ENCODE measurements at regions not wholly inside any gene's neighbourhood (a gene's known extent, or its start where the extent isn't known, plus 50 kb on each side); places are given as distances from the start of the nearest gene placed in this dataset.

DNA sequence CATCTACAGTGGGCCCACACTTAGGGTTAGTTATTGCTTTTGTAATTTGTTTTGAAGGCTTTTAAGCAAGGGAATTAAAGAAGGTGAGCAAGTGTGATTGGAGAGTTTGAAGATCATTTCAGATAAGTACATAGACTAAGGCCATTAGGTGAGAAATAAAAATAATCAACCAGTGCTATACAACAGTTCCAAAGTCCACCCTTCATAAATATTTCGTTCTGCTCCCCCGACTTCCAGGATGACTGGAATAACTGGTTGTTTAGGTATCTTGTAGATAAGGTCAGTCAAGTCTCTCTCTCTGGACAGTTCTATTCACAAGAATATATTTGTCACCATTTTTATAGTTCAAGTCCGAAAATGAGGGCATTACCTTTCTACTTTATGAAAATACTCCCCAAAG is 98.0 kb upstream of the MBL2 start:
- no peak overlapping the region for H3K4me3 ChIP-seq (ENCODE audit: low read depth, low read length)
- TF ChIP-seq, protein P1, sequence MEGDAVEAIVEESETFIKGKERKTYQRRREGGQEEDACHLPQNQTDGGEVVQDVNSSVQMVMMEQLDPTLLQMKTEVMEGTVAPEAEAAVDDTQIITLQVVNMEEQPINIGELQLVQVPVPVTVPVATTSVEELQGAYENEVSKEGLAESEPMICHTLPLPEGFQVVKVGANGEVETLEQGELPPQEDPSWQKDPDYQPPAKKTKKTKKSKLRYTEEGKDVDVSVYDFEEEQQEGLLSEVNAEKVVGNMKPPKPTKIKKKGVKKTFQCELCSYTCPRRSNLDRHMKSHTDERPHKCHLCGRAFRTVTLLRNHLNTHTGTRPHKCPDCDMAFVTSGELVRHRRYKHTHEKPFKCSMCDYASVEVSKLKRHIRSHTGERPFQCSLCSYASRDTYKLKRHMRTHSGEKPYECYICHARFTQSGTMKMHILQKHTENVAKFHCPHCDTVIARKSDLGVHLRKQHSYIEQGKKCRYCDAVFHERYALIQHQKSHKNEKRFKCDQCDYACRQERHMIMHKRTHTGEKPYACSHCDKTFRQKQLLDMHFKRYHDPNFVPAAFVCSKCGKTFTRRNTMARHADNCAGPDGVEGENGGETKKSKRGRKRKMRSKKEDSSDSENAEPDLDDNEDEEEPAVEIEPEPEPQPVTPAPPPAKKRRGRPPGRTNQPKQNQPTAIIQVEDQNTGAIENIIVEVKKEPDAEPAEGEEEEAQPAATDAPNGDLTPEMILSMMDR (IDR thresholded peaks at IDR 0.05; ENCODE audit: insufficient read depth, low read depth, low read length): no peak
- DNase-seq (ENCODE audit: low read depth): no peak

DNA sequence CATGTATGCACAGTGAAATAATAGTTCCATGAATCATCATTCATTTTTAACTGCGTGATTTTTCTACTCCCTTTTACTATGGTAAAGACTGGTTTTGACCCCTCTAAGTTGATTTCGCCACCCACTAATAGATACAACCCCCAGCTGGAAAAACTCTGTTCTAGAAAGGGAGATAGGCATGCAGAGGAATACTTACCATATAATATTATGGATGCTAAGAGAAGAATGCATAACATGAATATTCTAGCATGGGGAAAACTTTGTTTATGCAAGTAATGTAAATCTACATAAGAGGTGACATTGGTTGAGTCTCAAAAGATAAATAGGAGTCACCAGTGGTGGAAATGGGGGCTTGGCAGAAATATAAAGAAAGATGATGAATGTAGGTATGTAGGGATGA is 97.3 kb upstream of the MBL2 start:
- no peak for DNase-seq (ENCODE audit: low read depth)
- H3K4me3 ChIP-seq (ENCODE audit: low read depth, low read length): no peak overlapping the region
- TF ChIP-seq, protein P1 (IDR thresholded peaks at IDR 0.05; ENCODE audit: insufficient read depth, low read depth, low read length): no peak

DNA sequence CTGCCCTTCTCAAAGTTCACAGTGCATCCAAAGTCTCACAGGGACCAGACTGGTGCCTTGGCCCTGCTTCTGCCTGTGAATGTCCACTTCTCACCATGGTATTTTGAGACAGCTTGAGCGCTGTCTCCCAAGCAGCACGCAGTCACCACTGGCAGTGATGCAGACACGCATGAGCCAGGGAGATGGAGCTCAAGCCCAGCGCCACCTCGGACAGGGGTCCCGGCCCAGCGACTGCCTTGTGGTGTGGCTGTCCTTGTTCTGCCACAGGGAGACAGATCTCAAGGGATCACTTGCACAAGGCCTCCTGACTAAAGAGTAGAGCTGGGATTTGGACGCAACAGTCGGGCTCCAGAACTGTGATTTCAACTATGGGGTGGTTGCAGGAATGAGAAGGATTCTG is 92.6 kb upstream of the MBL2 start:
- DNase-seq (ENCODE audit: low read depth): no peak
- TF ChIP-seq, protein P1 (IDR thresholded peaks at IDR 0.05; ENCODE audit: insufficient read depth, low read depth, low read length): no peak
- H3K4me3 ChIP-seq (ENCODE audit: low read depth, low read length): no peak overlapping the region

DNA sequence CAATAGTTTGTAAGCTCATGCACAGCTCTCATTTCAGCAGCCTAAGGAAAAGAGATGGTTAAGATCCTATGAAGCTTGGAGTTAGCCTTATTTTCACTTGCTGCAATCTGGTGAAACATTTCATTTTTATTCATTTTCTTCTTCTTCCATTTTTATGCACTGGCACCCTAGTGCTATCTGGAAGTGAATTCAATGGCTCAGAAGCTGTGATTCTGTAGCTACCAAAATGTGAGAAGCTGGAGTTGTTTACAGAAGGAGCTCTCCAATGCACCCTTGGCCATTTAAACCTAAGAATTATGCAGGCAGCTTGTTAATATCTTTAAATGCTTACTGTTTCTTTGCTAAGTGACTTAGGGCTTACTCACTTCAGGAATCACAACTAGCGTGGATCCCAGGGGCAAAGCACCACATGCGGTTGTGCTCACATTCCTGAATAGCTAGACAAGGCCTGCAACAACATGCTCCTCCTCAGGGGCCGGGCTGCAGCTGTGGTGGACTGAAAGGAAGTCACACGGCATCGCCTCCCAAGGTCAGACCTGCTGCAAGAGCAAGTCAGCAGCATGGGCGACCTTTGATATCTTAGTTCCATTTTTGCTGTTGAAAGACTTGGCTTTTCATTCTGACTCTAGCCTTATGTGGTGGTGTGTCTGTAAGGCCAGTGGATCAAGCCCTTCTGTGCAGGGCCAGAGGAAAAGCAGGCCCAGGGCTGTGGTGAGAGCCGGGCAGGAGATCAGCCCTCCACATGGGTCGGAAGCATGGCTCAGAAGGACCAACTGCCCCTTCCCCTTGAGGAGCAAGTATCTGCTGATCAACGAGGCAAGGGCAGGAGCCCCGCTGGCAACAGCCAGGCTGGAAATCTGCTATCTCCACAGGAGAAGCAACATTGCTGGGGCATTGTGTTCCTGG is 91.9 kb upstream of the MBL2 start:
- H3K4me3 ChIP-seq (ENCODE audit: low read depth, low read length): no peak overlapping the region
- DNase-seq (ENCODE audit: low read depth): peak; percentile 99
- TF ChIP-seq, protein P1 (IDR thresholded peaks at IDR 0.05; ENCODE audit: insufficient read depth, low read depth, low read length): no peak

DNA sequence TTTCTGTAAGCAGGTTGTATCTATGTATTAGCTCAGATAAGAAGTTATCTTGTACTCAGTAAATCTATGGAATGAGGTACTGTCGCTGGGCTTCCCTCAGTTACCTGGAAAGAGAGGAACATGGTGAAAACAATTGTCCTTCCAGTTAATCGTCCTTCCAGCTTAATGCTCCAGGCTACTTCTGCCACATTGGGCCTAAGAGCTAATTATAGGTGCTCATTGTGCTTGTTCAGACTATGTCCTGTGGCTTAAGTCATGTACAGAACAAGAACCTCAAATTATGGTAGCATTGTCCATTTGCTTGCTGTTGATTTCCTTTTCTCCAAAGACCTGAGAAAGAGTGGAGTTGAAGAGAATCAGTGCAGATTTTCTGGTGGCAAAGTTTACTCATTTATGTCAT is 86.1 kb upstream of the MBL2 start:
- TF ChIP-seq, protein P1 (IDR thresholded peaks at IDR 0.05; ENCODE audit: insufficient read depth, low read depth, low read length): no peak
- no peak overlapping the region for H3K4me3 ChIP-seq (ENCODE audit: low read depth, low read length)
- no peak for DNase-seq (ENCODE audit: low read depth)

DNA sequence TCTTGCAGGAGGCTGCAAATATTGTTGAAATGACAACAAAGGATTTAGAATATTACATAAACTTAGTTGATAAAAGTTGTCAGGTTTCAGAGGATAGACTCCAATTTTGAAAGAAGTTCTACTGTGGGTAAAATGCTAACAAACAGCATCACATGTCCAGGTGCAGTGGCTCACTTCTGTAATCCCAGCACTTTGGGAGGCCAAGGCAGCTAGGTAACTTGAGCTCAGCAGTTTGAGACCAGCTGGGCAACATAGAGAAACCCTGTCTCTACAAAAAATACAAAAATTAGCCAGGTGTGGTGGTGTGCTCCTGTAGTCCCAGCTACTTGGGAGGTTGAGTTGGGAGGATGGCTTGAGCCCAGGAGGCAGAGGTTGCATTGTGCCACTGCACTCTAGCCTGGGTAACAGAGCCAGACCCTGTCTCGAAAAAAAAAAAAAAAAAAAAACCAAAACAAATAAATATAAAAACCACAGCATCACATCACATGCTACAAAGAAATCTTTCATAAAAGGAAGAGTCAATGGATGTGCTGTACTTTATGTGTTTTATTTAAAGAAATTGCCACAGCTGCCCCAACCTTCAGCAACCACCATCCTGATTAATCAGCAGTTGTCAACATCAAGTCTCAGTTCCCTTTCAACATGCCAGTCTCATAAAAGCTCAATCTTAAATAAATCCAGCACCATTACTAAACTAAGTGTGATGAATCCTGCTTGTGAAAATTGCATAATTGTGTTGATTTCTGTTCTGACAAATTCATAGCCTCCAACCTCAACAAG is 83.2 kb upstream of the MBL2 start:
- TF ChIP-seq, protein P1 (IDR thresholded peaks at IDR 0.05; ENCODE audit: insufficient read depth, low read depth, low read length): no peak
- H3K4me3 ChIP-seq (ENCODE audit: low read depth, low read length): no peak overlapping the region
- no peak for DNase-seq (ENCODE audit: low read depth)
